Left lung (tissue), 4 donors: ENCODE measurements at regions not wholly inside any gene's neighbourhood (a gene's known extent, or its start where the extent isn't known, plus 50 kb on each side); places are given as distances from the start of the nearest gene placed in this dataset.
"Not testable (repeated sequence)": the region's sequence is repeated elsewhere in the genome, so short reads cannot be mapped to it uniquely, and the experiment has no call there.

ENCODE experiments used
- ATAC-seq: fragments of 200-7000 bp; cut with Tn5 transposase; one replicate; pipeline ENCODE4 v1.9.1; 2020; ENCODE audit warnings: moderate library complexity
- DNase-seq, 4 donors: peaks; one replicate each; pipeline ENCODE4 v3.0.0-alpha.2; 2013 to 2020
- H3K27ac ChIP-seq, 2 donors: fragments of 200-600 bp; sonication (generic) in 1 of 2; one replicate each; pipeline versions ENCODE4 v1.5.0 to v1.8.0; 2020 to 2021
- H3K27me3 ChIP-seq, 2 donors: fragments of 200-600 bp; sonication (generic) in 1 of 2; one replicate each; pipeline versions ENCODE4 v1.5.0 to v1.8.0; 2020 to 2021
- H3K36me3 ChIP-seq, 2 donors: fragments of 200-600 bp; sonication (generic) in 1 of 2; one replicate each; pipeline versions ENCODE4 v1.5.0 to v1.8.0; 2020 to 2021
- H3K4me1 ChIP-seq, 2 donors: fragments of 200-600 bp; one replicate each; pipeline ENCODE4 v1.8.0; 2021
- H3K4me3 ChIP-seq, 2 donors: fragments of 200-600 bp; sonication (generic) in 1 of 2; one replicate each; pipeline versions ENCODE4 v1.5.0 to v1.8.0; 2020 to 2021; ENCODE audit warnings: mild to moderate bottlenecking in 1 of 2
- H3K9me3 ChIP-seq, 2 donors: fragments of 200-600 bp; sonication (generic) in 1 of 2; one replicate each; pipeline versions ENCODE4 v1.5.0 to v1.8.0; 2020 to 2021
- intact Hi-C, 2 donors: fragments of 100-400 bp; cut with DNase I; formaldehyde crosslinking; loops; one replicate each; pipeline versions ENCODE4 v1.11.2 to v1.14.2; 2022
- TF ChIP-seq, protein P1 (sequence below), 2 donors: fragments of 200-600 bp; sonication (generic) in 1 of 2; IDR thresholded peaks; one replicate each; pipeline versions ENCODE4 v1.5.0 to v1.8.0; 2021; ENCODE audit warnings: antibody characterized with exemption in 2 of 2
- donor health status: DM: no; HTN: yes; CAD: no.
- donor health status: DM: no; HTN: no; CAD: no.

DNA sequence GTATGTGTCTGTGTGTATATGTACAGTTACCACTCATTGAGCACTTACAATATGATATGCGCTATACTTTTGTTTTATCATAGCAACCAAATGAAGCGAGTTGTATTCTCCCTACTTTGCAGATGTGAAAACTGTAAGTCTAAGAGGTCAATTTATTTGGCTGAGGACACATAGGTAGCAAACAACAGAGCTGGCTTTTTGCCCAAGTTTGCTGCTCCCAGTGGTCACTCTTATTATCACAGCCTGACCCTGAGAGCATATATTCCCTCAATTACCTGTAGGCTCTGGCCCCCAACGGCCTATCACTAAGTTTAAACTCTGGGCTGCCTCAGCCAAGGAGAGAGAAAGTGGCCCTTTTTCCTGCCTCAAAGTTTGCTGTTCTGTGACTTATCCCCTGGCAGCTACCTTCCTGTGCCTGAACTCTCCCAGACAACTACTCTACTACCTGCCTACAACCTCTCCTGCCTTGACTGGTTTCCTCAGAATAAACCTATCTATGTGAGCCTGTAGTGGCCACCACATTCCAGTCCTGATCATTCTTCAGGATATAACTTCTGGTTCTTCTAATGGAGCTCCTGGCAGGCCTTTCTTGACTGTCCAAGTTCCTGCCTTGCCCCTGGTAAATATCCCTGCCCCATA is 221.8 kb downstream of the FRK start:
- ATAC-seq, result no peak
- intact Hi-C loops, result no loop called here
- no peaks in the 10 kb centered on the region for H3K36me3 ChIP-seq
- H3K4me1 ChIP-seq, result no peaks in the 10 kb centered on the region
- no peaks in the 10 kb centered on the region for H3K27me3 ChIP-seq
- TF ChIP-seq, protein P1, sequence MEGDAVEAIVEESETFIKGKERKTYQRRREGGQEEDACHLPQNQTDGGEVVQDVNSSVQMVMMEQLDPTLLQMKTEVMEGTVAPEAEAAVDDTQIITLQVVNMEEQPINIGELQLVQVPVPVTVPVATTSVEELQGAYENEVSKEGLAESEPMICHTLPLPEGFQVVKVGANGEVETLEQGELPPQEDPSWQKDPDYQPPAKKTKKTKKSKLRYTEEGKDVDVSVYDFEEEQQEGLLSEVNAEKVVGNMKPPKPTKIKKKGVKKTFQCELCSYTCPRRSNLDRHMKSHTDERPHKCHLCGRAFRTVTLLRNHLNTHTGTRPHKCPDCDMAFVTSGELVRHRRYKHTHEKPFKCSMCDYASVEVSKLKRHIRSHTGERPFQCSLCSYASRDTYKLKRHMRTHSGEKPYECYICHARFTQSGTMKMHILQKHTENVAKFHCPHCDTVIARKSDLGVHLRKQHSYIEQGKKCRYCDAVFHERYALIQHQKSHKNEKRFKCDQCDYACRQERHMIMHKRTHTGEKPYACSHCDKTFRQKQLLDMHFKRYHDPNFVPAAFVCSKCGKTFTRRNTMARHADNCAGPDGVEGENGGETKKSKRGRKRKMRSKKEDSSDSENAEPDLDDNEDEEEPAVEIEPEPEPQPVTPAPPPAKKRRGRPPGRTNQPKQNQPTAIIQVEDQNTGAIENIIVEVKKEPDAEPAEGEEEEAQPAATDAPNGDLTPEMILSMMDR (IDR thresholded peaks at IDR 0.05), result no peak
- peak in 1 of 4 donors; percentile 6 for DNase-seq
- peaks cover 0 to 6% of the 10 kb centered on the region in 2 donors for H3K9me3 ChIP-seq
- no peak overlapping the region for H3K27ac ChIP-seq
- no peak overlapping the region for H3K4me3 ChIP-seq

DNA sequence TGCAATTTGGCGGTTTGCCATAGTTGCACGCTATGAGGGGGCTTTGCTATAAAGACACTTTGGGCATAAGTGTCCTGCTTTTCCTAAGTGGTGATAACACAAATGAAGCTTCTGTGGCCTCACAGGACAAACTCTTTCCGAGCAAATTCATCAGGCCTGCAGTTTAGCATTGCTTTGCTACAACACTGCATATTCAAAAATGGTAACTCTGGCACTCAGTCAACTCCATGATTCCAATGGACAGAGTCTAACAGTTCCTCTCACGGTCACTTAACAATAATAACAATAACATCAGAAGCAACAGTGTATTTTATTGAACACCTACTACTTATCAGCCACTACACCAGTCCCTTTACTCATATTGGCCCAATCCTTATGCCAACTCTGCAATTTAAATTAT is 222.5 kb downstream of the FRK start:
- H3K27ac ChIP-seq, result no peak overlapping the region
- no peaks in the 10 kb centered on the region for H3K27me3 ChIP-seq
- ATAC-seq (no peak), DNase-seq (no peak)
- TF ChIP-seq, protein P1 (IDR thresholded peaks at IDR 0.05), result no peak
- intact Hi-C loops, result no loop called here
- no peaks in the 10 kb centered on the region for H3K4me1 ChIP-seq
- H3K4me3 ChIP-seq, result no peak overlapping the region
- H3K9me3 ChIP-seq, result peaks cover 0 to 6% of the 10 kb centered on the region in 2 donors
- no peaks in the 10 kb centered on the region for H3K36me3 ChIP-seq

DNA sequence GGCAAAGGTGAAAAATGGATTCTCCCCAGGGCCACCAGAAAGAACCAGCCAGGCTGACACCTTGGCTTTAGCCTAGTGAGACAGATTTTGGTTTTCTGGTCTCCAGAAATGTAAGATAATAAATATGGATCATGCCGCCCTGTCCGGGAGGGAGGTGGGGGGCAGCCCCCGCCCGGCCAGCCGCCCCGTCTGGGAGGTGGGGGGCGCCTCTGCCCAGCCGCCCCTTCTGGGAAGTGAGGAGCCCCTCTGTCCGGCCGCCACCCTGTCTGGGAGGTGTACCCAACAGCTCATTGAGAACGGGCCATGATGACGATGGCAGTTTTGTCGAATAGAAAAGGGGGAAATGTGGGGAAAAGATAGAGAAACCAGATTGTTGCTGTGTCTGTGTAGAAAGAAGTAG is 224.3 kb downstream of the FRK start:
- ATAC-seq, H3K36me3 ChIP-seq, H3K27me3 ChIP-seq, H3K4me1 ChIP-seq, H3K27ac ChIP-seq, H3K4me3 ChIP-seq, H3K9me3 ChIP-seq, intact Hi-C loops: not testable (repeated sequence)
- DNase-seq, result peak in 1 of 4 donors; percentile 53

DNA sequence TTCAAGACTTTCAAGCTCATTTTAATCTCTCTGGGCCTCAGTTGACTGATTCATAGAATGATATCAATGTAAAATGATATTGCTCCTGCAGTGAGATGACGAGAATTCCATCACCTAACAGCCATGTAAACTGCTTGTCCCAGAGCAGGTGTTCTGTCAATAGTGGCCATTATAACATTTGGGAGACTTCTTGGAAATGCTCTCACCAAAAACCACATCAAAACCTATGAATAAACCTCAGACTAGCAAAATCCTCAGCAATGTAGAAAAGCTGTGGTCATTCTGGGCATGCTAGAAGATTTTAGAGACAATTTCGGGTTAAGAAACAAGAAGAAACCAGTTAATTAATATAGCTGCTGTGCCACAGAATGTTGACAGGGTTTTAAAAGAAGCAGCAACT is 225.4 kb downstream of the FRK start:
- Histone ChIP-seq H3K9me3 (peaks cover 0 to 6% of the 10 kb centered on the region in 2 donors), H3K36me3 (no peaks in the 10 kb centered on the region), H3K4me1 (no peaks in the 10 kb centered on the region), H3K4me3 (no peak overlapping the region), H3K27me3 (no peaks in the 10 kb centered on the region), H3K27ac (no peak overlapping the region)
- TF ChIP-seq, protein P1 (IDR thresholded peaks at IDR 0.05), result no peak
- DNase-seq (no peak), ATAC-seq (no peak)
- intact Hi-C loops, result no loop called here

DNA sequence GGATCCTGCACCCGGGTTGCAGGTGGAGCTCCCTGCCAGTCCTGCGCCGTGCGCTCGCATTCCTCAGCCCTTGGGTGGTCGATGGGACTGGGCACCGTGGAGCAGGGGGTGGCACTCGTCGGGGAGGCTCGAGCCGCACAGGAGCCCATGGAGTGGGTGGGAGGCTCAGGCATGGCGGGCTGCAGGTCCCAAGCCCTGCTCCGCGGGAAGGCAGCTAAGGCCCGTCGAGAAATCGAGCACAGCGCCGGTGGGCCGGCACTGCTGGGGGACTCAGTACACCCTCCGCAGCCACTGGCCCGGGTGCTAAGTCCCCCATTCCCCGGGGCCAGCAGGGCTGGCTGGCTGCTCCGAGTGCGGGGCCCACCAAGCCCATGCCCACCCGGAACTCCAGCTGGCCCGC is 226.1 kb downstream of the FRK start:
- H3K9me3 ChIP-seq, ATAC-seq, H3K4me3 ChIP-seq, H3K27ac ChIP-seq, H3K36me3 ChIP-seq, intact Hi-C loops, H3K27me3 ChIP-seq, H3K4me1 ChIP-seq: not testable (repeated sequence)
- DNase-seq, result peak in 1 of 4 donors; percentile 65

DNA sequence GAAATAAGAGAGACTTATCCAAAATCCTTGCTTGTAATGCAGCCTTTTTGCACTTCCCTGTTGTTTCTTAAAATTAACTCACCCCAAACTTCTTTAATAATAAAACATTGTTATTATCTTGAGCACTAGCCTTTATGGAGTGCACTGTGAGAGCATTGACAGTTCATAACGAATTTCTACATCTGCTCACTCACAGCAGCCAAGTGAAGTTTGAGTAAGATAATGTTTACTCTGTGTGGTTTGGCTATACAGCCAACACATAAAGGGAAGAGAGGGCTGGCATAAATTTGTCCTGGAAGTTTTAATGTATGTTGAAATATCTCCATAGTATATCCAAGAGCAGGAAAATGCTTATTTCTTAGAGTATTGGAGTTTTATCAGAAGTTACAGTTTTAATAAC is 227.9 kb downstream of the FRK start:
- TF ChIP-seq, protein P1 (IDR thresholded peaks at IDR 0.05), result no peak
- ATAC-seq (no peak), DNase-seq (peak in 2 of 4 donors; percentile 20 to 47)
- Histone ChIP-seq H3K4me1 (no peaks in the 10 kb centered on the region), H3K4me3 (no peak overlapping the region), H3K36me3 (no peaks in the 10 kb centered on the region), H3K27ac (no peak overlapping the region), H3K27me3 (no peaks in the 10 kb centered on the region), H3K9me3 (peaks cover 0 to 6% of the 10 kb centered on the region in 2 donors)
- intact Hi-C loops, result no loop called here
